WTC11 (cell line): ENCODE measurements at regions not wholly inside any gene's neighbourhood (a gene's known extent, or its start where the extent isn't known, plus 50 kb on each side); places are given as distances from the start of the nearest gene placed in this dataset.

Experiments
- ATAC-seq: fragments of 200-7000 bp; cut with Tn5 transposase; 2 replicates; pipeline ENCODE4 v1.10.0; 2021; ENCODE audit warnings: mild to moderate bottlenecking, moderate library complexity
- CTCF ChIA-PET: fragments of 300-600 bp; sonication (Branson Sonifier 250); formaldehyde crosslinking; loops from one replicate; lab custom pipeline; 2021; ENCODE audit warnings: antibody characterized with exemption; lab: Charles Lee
- POLR2A ChIA-PET: fragments of 350-600 bp; sonication (Branson Sonifier 250); formaldehyde crosslinking; loops from one replicate; lab custom pipeline; 2021; ENCODE audit warnings: antibody characterized with exemption; lab: Charles Lee
- DNase-seq: peaks from one replicate; pipeline ENCODE4 v3.0.0; 2021; ENCODE audit warnings: low spot score
- H3K27ac Mint-ChIP-seq: 2 replicates; pipeline ENCODE4 v1.8.0; 2021; ENCODE audit warnings: mixed read lengths
- H3K27me3 Mint-ChIP-seq: 2 replicates; pipeline ENCODE4 v1.8.0; 2021; ENCODE audit warnings: low read depth, mild to moderate bottlenecking, moderate library complexity, mixed read lengths
- H3K36me3 Mint-ChIP-seq: 2 replicates; pipeline ENCODE4 v1.8.0; 2021; ENCODE audit warnings: mixed read lengths
- H3K4me1 Mint-ChIP-seq: 2 replicates; pipeline ENCODE4 v1.8.0; 2022; ENCODE audit warnings: mixed read lengths
- H3K4me3 Mint-ChIP-seq: 2 replicates; pipeline ENCODE4 v1.8.0; 2021; ENCODE audit warnings: mild to moderate bottlenecking, moderate library complexity, mixed read lengths
- H3K9me3 Mint-ChIP-seq: 2 replicates; pipeline ENCODE4 v1.8.0; 2021; ENCODE audit warnings: mixed read lengths
- AFF4 ChIP-seq: sonication (generic); formaldehyde crosslinking; IDR thresholded peaks from 2 replicates; pipeline ENCODE4 v1.8.1; 2023; ENCODE audit warnings: mild to moderate bottlenecking, missing genetic modification reagents, borderline replicate concordance
- E2F1 ChIP-seq: sonication (generic); formaldehyde crosslinking; IDR thresholded peaks from 2 replicates; pipeline ENCODE4 v1.8.0; 2022; ENCODE audit warnings: mild to moderate bottlenecking, missing genetic modification reagents
- EMX1 ChIP-seq: fragments of 250-450 bp; sonication (Bioruptor Pico); IDR thresholded peaks from 2 replicates; pipeline ENCODE4 v1.8.0; 2021; ENCODE audit warnings: mild to moderate bottlenecking
- NFE2L1 ChIP-seq: sonication (generic); formaldehyde crosslinking; IDR thresholded peaks from 2 replicates; pipeline ENCODE4 v1.8.1; 2023; ENCODE audit warnings: missing genetic modification reagents
- OVOL2 ChIP-seq: fragments of 250-450 bp; sonication (Bioruptor Pico); IDR thresholded peaks from 2 replicates; pipeline ENCODE4 v1.9.0; 2021; ENCODE audit warnings: mild to moderate bottlenecking, borderline replicate concordance
- PRDM15 ChIP-seq: sonication (generic); formaldehyde crosslinking; IDR thresholded peaks from 2 replicates; pipeline ENCODE4 v1.8.0; 2022; ENCODE audit warnings: missing genetic modification reagents
- USF2 ChIP-seq: sonication (generic); formaldehyde crosslinking; IDR thresholded peaks from 2 replicates; pipeline ENCODE4 v1.8.1; 2023; ENCODE audit warnings: mild to moderate bottlenecking, missing genetic modification reagents, moderate library complexity
- ZNF121 ChIP-seq: sonication (generic); formaldehyde crosslinking; IDR thresholded peaks from 2 replicates; pipeline ENCODE4 v1.8.0; 2023; ENCODE audit warnings: missing genetic modification reagents
- ZNF423 ChIP-seq: fragments of 250-450 bp; sonication (Bioruptor Pico); IDR thresholded peaks from 2 replicates; pipeline ENCODE4 v2.1.2; 2022; ENCODE audit warnings: mild to moderate bottlenecking, moderate library complexity
- ZNF425 ChIP-seq: fragments of 250-450 bp; sonication (Bioruptor Pico); conservative IDR thresholded peaks from 2 replicates; pipeline ENCODE4 v1.9.0; 2021; ENCODE audit warnings: mild to moderate bottlenecking
- TF ChIP-seq, protein P1 (sequence below): sonication (generic); formaldehyde crosslinking; IDR thresholded peaks from 2 replicates; pipeline ENCODE4 v1.8.0; 2023; ENCODE audit warnings: missing genetic modification reagents
- TF ChIP-seq, protein P2 (sequence below): sonication (generic); formaldehyde crosslinking; IDR thresholded peaks from 2 replicates; pipeline ENCODE4 v1.8.0; 2023; ENCODE audit warnings: mild to moderate bottlenecking, missing genetic modification reagents
- TF ChIP-seq, protein P3 (sequence below): sonication (generic); formaldehyde crosslinking; IDR thresholded peaks from 2 replicates; pipeline ENCODE4 v1.8.1; 2022; ENCODE audit warnings: mild to moderate bottlenecking, moderate library complexity, missing genetic modification reagents

DNA sequence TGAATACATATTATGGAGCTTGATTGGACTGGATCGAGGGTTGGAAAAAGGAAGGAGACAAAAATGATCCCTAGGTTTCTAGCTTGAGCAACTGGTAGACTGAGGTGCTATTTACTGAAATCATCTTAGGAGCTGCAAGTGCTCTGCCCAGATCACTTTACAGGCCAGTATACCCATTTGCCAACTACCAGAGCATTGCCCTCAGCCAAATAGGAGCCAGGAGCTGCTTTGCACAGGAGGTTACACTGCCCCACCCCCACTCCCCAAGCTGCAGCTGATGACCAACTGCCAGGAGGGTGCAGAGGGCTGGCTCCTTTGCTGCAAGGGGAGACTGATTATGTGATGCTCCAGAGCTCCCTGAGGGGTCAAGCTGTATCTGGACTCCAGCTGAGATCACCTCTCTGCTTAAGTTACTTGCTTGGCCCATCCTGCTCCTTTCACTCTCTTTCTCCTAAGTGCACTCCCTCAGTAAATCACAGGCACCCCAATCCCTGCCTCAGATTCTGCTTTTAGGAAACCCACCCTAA lies 275.4 kb downstream of the ZEB1 start:
- DNase-seq: no peak
- ChIA-PET POLR2A (no interaction called here), CTCF (interaction anchor here (1.1 to 1.5 kb wide), 2 partner anchors 12 to 26 kb away, joined by 3 to 7 read pairs; no protein-coding TSS in a partner anchor)
- Mint-ChIP-seq H3K27me3 (no peaks in the 10 kb centered on the region; the same call in 1 of the 2 replicates), H3K36me3 (no peaks in the 10 kb centered on the region), H3K27ac (no peak overlapping the region), H3K4me1 (peaks cover 10% of the 10 kb centered on the region), H3K4me3 (no peak overlapping the region), H3K9me3 (peaks cover 25% of the 10 kb centered on the region)
- no peak; the same call in none of the 2 replicates for ATAC-seq
- TF ChIP-seq ZNF423 (CRISPR knock-in tag) (no peak), OVOL2 (CRISPR knock-in tag) (no peak), PRDM15 (CRISPR knock-in tag) (no peak), ZNF425 (CRISPR knock-in tag) (no peak), E2F1 (no peak), EMX1 (CRISPR knock-in tag) (no peak)

DNA sequence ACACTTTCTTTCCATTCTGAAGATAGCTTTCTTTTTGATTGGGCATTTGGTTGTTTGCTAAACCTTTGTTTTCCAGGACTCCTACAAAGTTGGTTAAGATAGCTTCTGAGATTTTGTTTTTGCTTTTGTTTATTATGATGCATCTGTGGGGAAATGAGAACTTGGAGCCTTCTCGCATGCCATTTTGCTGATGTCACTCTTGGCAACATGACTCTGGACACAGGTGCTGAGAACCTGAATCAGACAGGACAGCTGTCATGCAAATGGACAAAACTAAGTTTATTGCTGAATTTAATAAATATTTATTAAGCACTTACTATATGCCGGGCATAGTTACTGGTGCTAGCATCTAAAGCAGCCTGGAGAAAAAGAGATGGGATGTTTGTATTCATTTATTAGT lies 274.1 kb downstream of the ZEB1 start:
- H3K27me3 Mint-ChIP-seq: no peaks in the 10 kb centered on the region; the same call in 1 of the 2 replicates
- H3K9me3 Mint-ChIP-seq: peaks cover 18% of the 10 kb centered on the region
- H3K27ac Mint-ChIP-seq: no peak overlapping the region
- no peak overlapping the region for H3K4me3 Mint-ChIP-seq
- ChIA-PET POLR2A (no interaction called here), CTCF (no interaction called here)
- ATAC-seq (no peak), DNase-seq (no peak)
- no peaks in the 10 kb centered on the region for H3K36me3 Mint-ChIP-seq
- peaks cover 10% of the 10 kb centered on the region for H3K4me1 Mint-ChIP-seq
- TF ChIP-seq, protein P1, sequence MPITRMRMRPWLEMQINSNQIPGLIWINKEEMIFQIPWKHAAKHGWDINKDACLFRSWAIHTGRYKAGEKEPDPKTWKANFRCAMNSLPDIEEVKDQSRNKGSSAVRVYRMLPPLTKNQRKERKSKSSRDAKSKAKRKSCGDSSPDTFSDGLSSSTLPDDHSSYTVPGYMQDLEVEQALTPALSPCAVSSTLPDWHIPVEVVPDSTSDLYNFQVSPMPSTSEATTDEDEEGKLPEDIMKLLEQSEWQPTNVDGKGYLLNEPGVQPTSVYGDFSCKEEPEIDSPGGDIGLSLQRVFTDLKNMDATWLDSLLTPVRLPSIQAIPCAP (CRISPR knock-in tag): no peak
- TF ChIP-seq, protein P2, sequence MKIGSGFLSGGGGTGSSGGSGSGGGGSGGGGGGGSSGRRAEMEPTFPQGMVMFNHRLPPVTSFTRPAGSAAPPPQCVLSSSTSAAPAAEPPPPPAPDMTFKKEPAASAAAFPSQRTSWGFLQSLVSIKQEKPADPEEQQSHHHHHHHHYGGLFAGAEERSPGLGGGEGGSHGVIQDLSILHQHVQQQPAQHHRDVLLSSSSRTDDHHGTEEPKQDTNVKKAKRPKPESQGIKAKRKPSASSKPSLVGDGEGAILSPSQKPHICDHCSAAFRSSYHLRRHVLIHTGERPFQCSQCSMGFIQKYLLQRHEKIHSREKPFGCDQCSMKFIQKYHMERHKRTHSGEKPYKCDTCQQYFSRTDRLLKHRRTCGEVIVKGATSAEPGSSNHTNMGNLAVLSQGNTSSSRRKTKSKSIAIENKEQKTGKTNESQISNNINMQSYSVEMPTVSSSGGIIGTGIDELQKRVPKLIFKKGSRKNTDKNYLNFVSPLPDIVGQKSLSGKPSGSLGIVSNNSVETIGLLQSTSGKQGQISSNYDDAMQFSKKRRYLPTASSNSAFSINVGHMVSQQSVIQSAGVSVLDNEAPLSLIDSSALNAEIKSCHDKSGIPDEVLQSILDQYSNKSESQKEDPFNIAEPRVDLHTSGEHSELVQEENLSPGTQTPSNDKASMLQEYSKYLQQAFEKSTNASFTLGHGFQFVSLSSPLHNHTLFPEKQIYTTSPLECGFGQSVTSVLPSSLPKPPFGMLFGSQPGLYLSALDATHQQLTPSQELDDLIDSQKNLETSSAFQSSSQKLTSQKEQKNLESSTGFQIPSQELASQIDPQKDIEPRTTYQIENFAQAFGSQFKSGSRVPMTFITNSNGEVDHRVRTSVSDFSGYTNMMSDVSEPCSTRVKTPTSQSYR (CRISPR knock-in tag): no peak
- TF ChIP-seq AFF4 (CRISPR knock-in tag): no peak
- no peak for TF ChIP-seq USF2 (CRISPR knock-in tag)
- no peak for TF ChIP-seq PRDM15 (CRISPR knock-in tag)
- TF ChIP-seq, protein P3, sequence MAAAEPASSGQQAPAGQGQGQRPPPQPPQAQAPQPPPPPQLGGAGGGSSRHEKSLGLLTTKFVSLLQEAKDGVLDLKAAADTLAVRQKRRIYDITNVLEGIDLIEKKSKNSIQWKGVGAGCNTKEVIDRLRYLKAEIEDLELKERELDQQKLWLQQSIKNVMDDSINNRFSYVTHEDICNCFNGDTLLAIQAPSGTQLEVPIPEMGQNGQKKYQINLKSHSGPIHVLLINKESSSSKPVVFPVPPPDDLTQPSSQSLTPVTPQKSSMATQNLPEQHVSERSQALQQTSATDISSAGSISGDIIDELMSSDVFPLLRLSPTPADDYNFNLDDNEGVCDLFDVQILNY: no peak
- no peak for TF ChIP-seq NFE2L1 (CRISPR knock-in tag)
- TF ChIP-seq ZNF121 (CRISPR knock-in tag): no peak
